Pancreas (tissue), 10 donors: ENCODE measurements at regions not wholly inside any gene's neighbourhood (a gene's known extent, or its start where the extent isn't known, plus 50 kb on each side); places are given as distances from the start of the nearest gene placed in this dataset.

Experiments used
- ATAC-seq, 4 donors: fragments of 200-7000 bp; cut with Tn5 transposase; one replicate each; pipeline versions ENCODE4 v1.8.0 to v1.9.1; 2020; ENCODE audit warnings: mild to moderate bottlenecking in 4 of 4, moderate library complexity in 4 of 4
- DNase-seq, 6 donors: peaks; one replicate each; pipeline ENCODE4 v3.0.0-alpha.2; 2020
- FAIRE-seq: peaks from 2 replicates; lab custom pipeline; 2012; peaks lifted over from hg19 to GRCh38; lab: Jason Lieb, UNC
- H3K27ac ChIP-seq, 4 donors: fragments of 200-600 bp; sonication (generic); 1 replicate in 3 of 4; 2 replicates in 1 of 4; pipeline versions ENCODE4 v1.5.0 to v1.8.0; 2020
- H3K27me3 ChIP-seq, 4 donors: fragments of 200-600 bp; one replicate each; pipeline ENCODE4 v1.8.0; 2021
- H3K36me3 ChIP-seq, 3 donors: fragments of 200-600 bp; sonication (generic) in 1 of 3; one replicate each; pipeline versions ENCODE4 v1.5.0 to v1.8.0; 2020 to 2021
- H3K4me1 ChIP-seq, 3 donors: fragments of 200-600 bp; one replicate each; pipeline ENCODE4 v1.8.0; 2021
- H3K4me3 ChIP-seq, 4 donors: fragments of 200-600 bp; sonication (generic) in 2 of 4; one replicate each; pipeline versions ENCODE4 v1.5.0 to v1.8.0; 2020 to 2021
- H3K9me3 ChIP-seq, 4 donors: fragments of 200-600 bp; one replicate each; pipeline ENCODE4 v1.8.0; 2021
- CTCF ChIP-seq, 4 donors: fragments of 200-600 bp; sonication (generic) in 3 of 4; IDR thresholded peaks; one replicate each; pipeline versions ENCODE4 v1.5.0 to v1.8.0; 2021; ENCODE audit warnings: antibody characterized with exemption in 4 of 4
- WGBS, 2 donors: extraction: QIAGEN DNeasy Blood & Tissue Kit; methylation state at CpG; one replicate each; pipeline ENCODE4 v1.1.7; 2013; 5-methylcytosine and 5-hydroxymethylcytosine counted together
- intact Hi-C, 3 donors: fragments of 100-400 bp; cut with DNase I; formaldehyde crosslinking; loops; one replicate each; pipeline versions ENCODE4 v1.11.1 to v1.14.2; 2022
- donor health status: healthy with polysubstance abuse.
- donor health status: DM: no; HTN: no; CAD: no; lungs with moderate emphysema.
- donor health status: DM: no; HTN: no; CAD: no.
- donor health status: control.
- donor health status: control.
- donor health status: Bipolar disorder and iron deficiency.
- donor health status: DM: yes; HTN: yes; CAD: no.
- donor health status: DM: no; HTN: no; CAD: no.
- donor health status: DM: no; HTN: no; CAD: no.
- donor health status: DM: yes; HTN: yes; CAD: no.

- H3K36me3 ChIP-seq: no peaks in the 10 kb centered on the region
- H3K4me1 ChIP-seq: no peaks in the 10 kb centered on the region
- no peak overlapping the region for H3K4me3 ChIP-seq
- H3K27me3 ChIP-seq: no peaks in the 10 kb centered on the region
- ATAC-seq: no peak
- intact Hi-C loops: no loop called here
- FAIRE-seq: no peak
- H3K27ac ChIP-seq: no peak overlapping the region
- TF ChIP-seq CTCF (IDR thresholded peaks at IDR 0.05): no peak
- H3K9me3 ChIP-seq: no peaks in the 10 kb centered on the region
- no peak for DNase-seq
- 67 to 83% methylated on average over 5 of the region's 5 CpGs for WGBS, 2 donors
Measured at GRCh38 chr1:63142001-63142400, 180.4 kb upstream of the FOXD3 start.

DNA sequence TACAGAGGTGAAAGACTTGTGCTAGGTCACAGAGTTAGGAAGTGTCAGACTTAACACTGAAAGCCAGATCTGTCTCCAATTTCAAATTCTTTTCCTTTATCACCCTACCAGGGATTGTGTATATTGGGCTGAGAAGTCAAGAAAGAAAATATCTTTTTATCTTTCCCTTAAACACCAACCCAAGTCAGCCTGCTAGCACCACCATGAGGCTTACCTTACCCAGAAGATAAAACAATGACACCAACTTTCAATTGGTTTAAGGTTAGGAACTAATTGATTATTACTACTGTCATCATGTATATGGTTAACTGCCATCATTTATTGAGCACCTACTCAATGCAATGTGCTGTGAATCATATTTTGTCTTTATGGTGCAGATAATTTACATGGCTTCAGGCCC, 178.9 kb upstream of the FOXD3 start:
- intact Hi-C loops: no loop called here
- no peak for FAIRE-seq
- no peak overlapping the region for H3K4me3 ChIP-seq

GRCh38 chr1:63147783-63148182, 174.6 kb upstream of the FOXD3 start:
- no peak for TF ChIP-seq CTCF (IDR thresholded peaks at IDR 0.05)
- no peaks in the 10 kb centered on the region for H3K36me3 ChIP-seq
- no peak overlapping the region for H3K27ac ChIP-seq
- WGBS, 2 donors: 92 to 95% methylated on average over 3 of the region's 3 CpGs
- peaks cover 0 to 3% (median 0%) of the 10 kb centered on the region in 4 donors for H3K27me3 ChIP-seq
- DNase-seq: no peak
- ATAC-seq: no peak
- H3K4me1 ChIP-seq: no peaks in the 10 kb centered on the region
- FAIRE-seq: no peak
- no peak overlapping the region for H3K4me3 ChIP-seq
- intact Hi-C loops: no loop called here
- no peaks in the 10 kb centered on the region for H3K9me3 ChIP-seq

More for the DNA sequence above, 178.9 kb upstream of the FOXD3 start:
- Histone ChIP-seq H3K36me3 (no peaks in the 10 kb centered on the region), H3K9me3 (no peaks in the 10 kb centered on the region), H3K27me3 (no peaks in the 10 kb centered on the region), H3K27ac (no peak overlapping the region), H3K4me1 (no peaks in the 10 kb centered on the region)
- ATAC-seq (no peak), DNase-seq (no peak)
- no peak for TF ChIP-seq CTCF (IDR thresholded peaks at IDR 0.05)

GRCh38 chr1:63148825-63149645, 173.3 kb upstream of the FOXD3 start:
- Histone ChIP-seq H3K4me3 (no peak overlapping the region), H3K9me3 (no peaks in the 10 kb centered on the region), H3K36me3 (no peaks in the 10 kb centered on the region), H3K4me1 (no peaks in the 10 kb centered on the region), H3K27me3 (peaks cover 0 to 3% (median 0%) of the 10 kb centered on the region in 4 donors), H3K27ac (no peak overlapping the region)
- TF ChIP-seq CTCF (IDR thresholded peaks at IDR 0.05): peak; percentile 5 to 46 (median 32)
- FAIRE-seq: no peak
- DNase-seq: peak in 2 of 6 donors; percentile 12 to 35
- intact Hi-C loops: no loop called here
- peak in 3 of 4 donors; percentile 60 to 75 (median 74) for ATAC-seq
- 10 to 13% methylated on average over 3 of the region's 3 CpGs for WGBS, 2 donors

DNA sequence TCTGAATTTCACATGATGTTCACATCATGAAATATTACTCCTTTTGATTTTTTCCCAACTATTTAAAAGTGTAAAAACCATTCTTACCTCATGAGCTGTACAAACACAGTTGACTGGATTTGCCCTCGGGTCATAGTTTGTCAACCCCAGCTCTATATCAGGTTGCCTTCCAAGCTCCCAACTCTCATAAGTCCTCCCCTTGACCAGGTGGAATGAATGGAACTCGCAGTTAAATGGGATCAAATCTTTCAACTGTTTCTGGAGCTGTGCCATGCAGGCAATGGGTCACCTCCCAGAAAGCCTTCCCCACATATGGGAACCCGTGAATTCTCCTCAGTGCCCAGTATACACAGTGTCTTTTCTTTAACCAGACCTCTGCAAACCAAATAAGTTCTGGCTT, 169.8 kb upstream of the FOXD3 start:
- TF ChIP-seq CTCF (IDR thresholded peaks at IDR 0.05): no peak
- H3K27ac ChIP-seq: no peak overlapping the region
- ATAC-seq: no peak
- no peaks in the 10 kb centered on the region for H3K9me3 ChIP-seq
- WGBS, 2 donors: 28 to 49% methylated on average over 3 of the region's 3 CpGs
- H3K27me3 ChIP-seq: peaks cover 0 to 3% (median 0%) of the 10 kb centered on the region in 4 donors
- H3K4me1 ChIP-seq: no peaks in the 10 kb centered on the region
- DNase-seq: no peak
- H3K36me3 ChIP-seq: no peaks in the 10 kb centered on the region
- intact Hi-C loops: no loop called here
- FAIRE-seq: no peak
- no peak overlapping the region for H3K4me3 ChIP-seq
